Rectal smooth muscle tissue (tissue), 1 donor: ENCODE measurements at regions not wholly inside any gene's neighbourhood (a gene's known extent, or its start where the extent isn't known, plus 50 kb on each side); places are given as distances from the start of the nearest gene placed in this dataset.
"Not testable (repeated sequence)": the region's sequence is repeated elsewhere in the genome, so short reads cannot be mapped to it uniquely, and the experiment has no call there.

Experiments
- H3K27ac ChIP-seq: one replicate; pipeline ENCODE4 v1.7.0; 2013; ENCODE audit warnings: low read depth, low read length, inconsistent platforms
- H3K27me3 ChIP-seq: one replicate; pipeline ENCODE4 v1.7.0; 2013; ENCODE audit warnings: low read length; ENCODE audit not compliant: control insufficient read depth, insufficient read depth
- H3K36me3 ChIP-seq: one replicate; pipeline ENCODE4 v1.7.0; 2013; ENCODE audit warnings: low read length; ENCODE audit not compliant: control insufficient read depth, insufficient read depth
- H3K4me1 ChIP-seq: one replicate; pipeline ENCODE4 v1.7.0; 2013; ENCODE audit warnings: low read length; ENCODE audit not compliant: control insufficient read depth, insufficient read depth
- H3K4me3 ChIP-seq: one replicate; pipeline ENCODE4 v1.7.0; 2013; ENCODE audit warnings: low read length
- H3K9ac ChIP-seq: one replicate; pipeline ENCODE4 v1.7.0; 2013; ENCODE audit warnings: low read length

DNA sequence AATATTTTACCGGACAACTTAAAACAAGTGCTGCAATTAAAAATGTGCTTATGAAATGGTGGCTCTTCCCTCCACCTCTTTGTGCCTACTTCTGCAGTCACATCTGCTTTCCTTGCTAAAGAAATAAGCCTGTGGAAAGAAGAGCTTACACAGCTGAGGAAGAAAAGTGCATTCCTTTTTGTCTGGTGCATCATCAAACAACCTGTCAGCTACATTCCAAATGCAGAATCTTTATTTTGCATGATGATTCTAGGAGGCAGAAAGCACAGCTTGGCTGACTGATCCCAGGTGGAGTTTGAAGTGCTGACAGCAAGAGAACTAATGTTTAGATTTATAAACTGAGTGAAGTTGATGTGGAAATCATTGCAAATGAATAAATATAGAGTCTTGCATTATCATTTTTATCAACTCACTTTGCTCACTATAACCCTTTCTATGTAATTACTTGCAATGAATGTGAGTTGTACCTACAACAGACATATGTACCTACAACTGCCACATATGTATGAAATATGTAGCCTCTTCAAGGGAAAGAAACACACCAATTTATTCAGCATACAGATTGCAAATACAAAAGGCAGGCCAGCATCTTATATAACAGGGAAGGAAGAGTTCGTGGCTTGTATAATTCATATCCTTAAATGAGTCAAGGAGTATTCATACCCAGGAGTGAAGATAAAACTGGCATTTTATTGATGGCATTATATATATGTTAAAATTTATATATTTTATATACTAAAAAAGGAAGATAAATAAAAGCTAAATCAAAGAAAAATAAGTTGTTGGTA lies 223.4 kb upstream of the MCHR2 start:
- no peak overlapping the region for H3K4me3 ChIP-seq
- no peaks in the 10 kb centered on the region for H3K36me3 ChIP-seq
- H3K27ac ChIP-seq = no peak overlapping the region
- no peaks in the 10 kb centered on the region for H3K27me3 ChIP-seq
- no peaks in the 10 kb centered on the region for H3K4me1 ChIP-seq
- H3K9ac ChIP-seq = no peak overlapping the region

DNA sequence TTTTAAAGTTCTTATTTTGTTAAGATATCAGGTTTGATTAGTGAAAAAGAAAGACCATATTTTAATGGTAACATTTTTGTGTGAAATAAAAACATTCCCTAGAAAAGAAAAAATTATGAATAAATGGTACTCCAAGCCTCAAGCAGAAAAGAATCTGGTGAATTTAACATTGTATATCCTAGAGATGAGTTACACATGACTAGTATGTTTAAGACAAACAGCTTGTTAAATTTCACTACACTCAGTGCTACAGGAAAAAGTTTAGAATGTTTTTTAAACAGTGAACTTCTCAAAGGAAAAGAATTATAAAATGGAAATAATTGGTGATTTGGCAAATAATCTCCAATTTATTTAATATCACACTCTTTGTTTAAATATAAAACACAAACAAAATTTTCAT lies 222.7 kb upstream of the MCHR2 start:
- no peak overlapping the region for H3K4me3 ChIP-seq

DNA sequence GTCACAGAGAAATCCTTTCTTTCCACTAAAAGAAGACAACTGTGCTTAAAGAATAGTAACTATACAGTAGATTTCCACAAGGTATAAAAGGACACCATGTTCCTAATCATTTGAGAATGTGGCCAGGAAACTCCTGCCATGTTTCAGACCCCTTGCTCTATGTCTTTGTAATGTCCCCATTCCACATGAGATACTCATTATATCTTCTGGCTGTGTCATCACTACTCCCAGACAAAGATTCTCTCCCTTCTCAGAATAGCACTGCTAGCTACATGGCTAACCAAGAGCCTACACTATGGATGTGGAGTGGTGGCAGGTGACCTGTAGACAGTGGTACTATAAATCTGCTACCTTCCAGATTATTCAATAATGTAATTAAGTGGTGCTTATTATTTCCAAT lies 218.1 kb upstream of the MCHR2 start:
- no peak overlapping the region for H3K27ac ChIP-seq
- no peaks in the 10 kb centered on the region for H3K36me3 ChIP-seq
- H3K4me1 ChIP-seq = no peaks in the 10 kb centered on the region
- no peak overlapping the region for H3K9ac ChIP-seq
- H3K27me3 ChIP-seq = no peaks in the 10 kb centered on the region
- no peak overlapping the region for H3K4me3 ChIP-seq

More for the DNA sequence above, 222.7 kb upstream of the MCHR2 start:
- Histone ChIP-seq H3K27ac (no peak overlapping the region), H3K27me3 (no peaks in the 10 kb centered on the region), H3K4me1 (no peaks in the 10 kb centered on the region), H3K36me3 (no peaks in the 10 kb centered on the region), H3K9ac (no peak overlapping the region)

DNA sequence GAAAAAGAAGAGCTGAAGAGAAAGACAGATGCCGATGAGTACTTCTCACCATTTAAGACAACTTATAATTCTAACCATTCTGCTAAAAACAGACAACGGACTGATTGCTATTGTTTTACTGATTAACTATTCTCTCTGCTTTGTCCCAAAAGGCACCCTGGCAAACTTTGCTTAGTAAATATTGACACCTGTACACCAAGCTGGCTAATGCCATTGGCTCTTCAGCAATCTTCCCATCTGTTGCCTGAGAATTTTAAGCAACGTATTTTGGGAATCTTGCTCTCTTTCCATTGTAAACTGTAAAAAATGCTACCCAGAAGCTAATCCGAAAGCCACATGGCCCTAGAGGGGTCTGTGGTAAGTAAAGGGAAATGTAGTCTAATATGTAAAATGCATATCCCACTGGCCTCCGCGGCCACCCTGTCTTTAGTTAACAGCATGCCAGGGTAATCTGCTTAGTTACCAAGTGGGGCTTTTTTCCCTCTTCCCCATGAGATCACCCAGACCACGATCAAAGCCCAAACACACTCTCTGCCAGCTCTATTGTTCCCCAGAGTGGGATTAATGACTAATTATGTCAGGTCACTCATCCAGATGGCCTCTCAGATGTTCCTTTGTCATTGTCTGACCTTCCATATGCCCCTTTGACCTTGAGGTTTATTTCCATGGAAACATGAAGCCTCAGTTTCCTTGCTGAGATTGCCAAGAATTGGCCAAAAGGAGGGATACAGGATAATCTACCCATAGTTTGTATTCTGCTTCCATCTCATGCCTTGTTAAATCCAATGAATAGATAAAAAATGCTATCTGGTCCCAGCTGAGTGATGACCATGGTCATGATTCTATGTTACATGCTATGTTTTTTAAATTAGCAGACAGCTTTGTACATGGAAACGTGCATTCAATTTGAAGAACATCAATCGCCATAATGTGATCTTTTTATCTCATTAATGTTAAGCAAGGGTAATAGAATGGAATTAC lies 216.4 kb upstream of the MCHR2 start:
- Histone ChIP-seq H3K4me3 (no peak overlapping the region), H3K4me1 (no peaks in the 10 kb centered on the region), H3K27me3 (no peaks in the 10 kb centered on the region), H3K27ac (no peak overlapping the region), H3K36me3 (no peaks in the 10 kb centered on the region), H3K9ac (no peak overlapping the region)

DNA sequence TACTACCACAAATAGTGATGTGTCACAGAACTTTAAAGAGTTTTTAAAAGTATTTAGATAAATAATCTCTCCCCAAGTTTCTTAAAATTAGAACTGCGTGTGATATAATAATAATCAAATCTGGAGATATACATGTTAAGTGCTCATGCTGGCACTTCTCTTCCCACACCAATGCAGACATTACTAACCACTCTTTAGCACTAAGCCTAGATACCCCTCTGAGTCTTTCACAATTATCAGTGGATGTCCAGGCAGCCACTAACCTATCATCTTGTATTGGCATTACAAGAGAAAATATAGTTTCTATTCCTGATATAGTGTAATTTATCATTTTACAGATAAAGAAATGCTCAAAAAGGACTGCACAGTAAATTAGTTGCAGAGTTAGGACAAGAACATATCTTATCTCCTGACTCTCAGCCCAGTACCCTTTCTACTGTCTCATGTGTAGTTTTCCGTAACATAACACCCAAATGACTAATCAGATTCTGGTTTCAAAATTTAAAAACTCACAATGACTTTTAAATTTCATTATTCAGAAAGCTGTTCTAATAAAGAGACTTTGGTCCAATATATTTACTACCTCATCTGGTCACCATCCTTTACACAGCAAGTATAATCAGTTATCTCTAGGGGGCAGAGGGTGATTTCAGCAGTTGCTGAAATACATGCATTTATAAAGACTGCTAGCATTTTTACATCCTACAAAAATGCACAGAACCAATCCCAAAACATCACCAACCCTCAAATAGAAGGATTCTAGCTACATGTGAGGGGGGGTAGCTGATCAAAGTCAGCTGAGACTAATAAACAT lies 215.5 kb upstream of the MCHR2 start:
- Histone ChIP-seq H3K36me3 (no peaks in the 10 kb centered on the region), H3K27ac (no peak overlapping the region), H3K4me1 (no peaks in the 10 kb centered on the region), H3K9ac (no peak overlapping the region), H3K27me3 (no peaks in the 10 kb centered on the region), H3K4me3 (no peak overlapping the region)

DNA sequence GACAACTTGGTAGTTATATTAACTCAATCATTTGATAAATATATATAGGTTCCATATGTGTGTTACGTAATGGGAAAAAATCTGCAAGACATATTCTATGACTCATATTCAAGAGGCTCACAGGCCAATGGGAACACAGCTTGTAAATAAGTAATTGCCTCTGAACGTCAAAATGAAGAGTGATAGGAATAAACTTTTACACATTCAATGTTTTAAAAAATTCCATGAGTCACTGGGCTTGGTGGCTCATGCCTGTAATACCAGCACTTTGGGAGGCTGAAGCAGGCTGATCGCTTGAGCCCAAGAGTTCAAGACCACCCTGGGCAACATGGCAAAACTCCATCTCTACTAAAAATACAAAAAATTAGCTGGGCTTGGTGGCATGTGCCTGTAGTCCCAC lies 209.4 kb upstream of the MCHR2 start:
- no peaks in the 10 kb centered on the region for H3K27me3 ChIP-seq
- no peak overlapping the region for H3K9ac ChIP-seq
- H3K4me3 ChIP-seq = no peak overlapping the region
- H3K27ac ChIP-seq = no peak overlapping the region
- H3K36me3 ChIP-seq = no peaks in the 10 kb centered on the region
- no peaks in the 10 kb centered on the region for H3K4me1 ChIP-seq

DNA sequence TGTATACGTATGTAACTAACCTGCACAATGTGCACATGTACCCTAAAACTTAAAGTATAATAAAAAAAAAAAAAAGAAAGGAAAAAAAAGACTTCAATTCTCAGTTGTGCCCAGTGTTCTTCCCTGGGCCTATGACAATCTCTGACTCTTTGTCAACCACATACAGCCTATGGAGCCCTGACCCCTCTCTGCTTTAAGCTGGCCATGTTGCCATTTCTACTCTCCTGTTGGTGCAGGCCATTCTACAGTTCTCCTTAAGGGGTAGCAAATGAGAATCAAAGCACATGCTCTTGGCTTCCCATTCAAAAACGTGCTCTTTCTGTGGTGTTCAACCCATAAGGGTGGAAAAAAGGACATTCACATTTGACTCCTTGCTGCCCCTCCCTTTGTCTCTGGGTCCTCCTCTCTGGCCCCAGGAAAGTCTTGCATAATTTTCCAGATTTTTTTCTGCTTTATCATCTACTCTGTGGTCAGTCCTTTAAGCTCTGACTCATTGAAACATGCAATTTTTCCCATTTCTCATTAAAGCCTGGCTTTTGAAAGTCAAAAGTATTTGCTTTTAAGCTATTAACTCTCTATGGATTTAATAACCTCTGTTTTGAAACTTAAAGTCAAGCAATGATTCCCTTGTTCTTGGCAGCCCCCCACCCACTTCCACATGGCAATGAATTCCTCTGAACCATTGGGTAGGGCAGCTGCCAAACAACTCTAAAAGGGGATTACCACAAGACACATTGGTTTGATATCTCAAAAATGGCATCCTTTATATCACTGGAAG lies 208.6 kb upstream of the MCHR2 start:
- Histone ChIP-seq H3K9ac (no peak overlapping the region), H3K4me3 (no peak overlapping the region), H3K36me3 (no peaks in the 10 kb centered on the region), H3K27ac (no peak overlapping the region), H3K27me3 (no peaks in the 10 kb centered on the region), H3K4me1 (no peaks in the 10 kb centered on the region)

DNA sequence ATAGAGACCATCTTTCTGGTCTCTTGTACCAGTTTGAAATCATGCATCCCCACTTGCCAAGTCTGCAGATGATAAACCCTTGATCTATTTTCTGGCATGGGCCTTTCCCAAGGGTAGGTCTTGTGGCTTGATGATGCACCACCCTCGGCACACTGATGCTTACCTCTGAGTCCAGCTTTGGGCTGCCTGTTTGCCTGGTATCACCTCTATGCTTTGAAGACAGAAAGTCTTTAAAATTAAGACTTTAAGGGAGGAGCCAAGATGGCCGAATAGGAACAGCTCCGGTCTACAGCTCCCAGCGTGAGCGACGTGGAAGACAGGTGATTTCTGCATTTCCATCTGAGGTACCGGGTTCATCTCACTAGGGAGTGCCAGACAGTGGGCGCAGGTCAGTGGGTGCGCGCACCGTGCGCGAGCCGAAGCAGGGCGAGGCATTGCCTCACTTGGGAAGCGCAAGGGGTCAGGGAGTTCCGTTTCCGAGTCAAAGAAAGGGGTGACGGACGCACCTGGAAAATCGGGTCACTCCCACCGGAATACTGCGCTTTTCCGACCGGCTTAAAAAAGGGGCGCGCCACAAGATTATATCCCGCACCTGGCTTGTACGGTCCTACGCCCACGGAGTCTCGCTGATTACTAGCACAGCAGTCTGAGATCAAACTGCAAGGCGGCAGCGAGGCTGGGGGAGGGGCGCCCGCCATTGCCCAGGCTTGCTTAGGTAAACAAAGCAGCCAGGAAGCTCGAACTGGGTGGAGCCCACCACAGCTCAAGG lies 202.4 kb upstream of the MCHR2 start:
- not testable (repeated sequence) for H3K9ac ChIP-seq, H3K36me3 ChIP-seq, H3K4me3 ChIP-seq, H3K27ac ChIP-seq, H3K4me1 ChIP-seq, H3K27me3 ChIP-seq

DNA sequence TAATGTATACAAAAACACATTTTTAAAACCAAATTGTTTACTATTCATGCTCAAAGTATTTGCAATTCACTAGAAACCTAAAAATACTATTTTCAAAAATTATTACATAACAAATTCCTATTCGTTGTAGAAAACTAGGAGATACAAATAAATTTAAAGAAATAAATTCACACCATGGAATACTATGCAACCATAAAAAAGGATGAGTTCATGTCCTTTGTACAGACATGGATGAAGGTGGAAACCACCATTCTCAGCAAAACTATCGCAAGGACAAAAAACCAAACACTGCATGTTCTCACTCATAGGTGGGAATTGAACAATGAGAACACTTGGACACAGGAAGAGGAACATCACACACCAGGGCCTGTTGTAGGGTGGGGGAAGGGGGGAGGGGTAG lies 201.2 kb upstream of the MCHR2 start:
- H3K9ac ChIP-seq, H3K36me3 ChIP-seq, H3K27me3 ChIP-seq, H3K4me1 ChIP-seq, H3K4me3 ChIP-seq, H3K27ac ChIP-seq: not testable (repeated sequence)

DNA sequence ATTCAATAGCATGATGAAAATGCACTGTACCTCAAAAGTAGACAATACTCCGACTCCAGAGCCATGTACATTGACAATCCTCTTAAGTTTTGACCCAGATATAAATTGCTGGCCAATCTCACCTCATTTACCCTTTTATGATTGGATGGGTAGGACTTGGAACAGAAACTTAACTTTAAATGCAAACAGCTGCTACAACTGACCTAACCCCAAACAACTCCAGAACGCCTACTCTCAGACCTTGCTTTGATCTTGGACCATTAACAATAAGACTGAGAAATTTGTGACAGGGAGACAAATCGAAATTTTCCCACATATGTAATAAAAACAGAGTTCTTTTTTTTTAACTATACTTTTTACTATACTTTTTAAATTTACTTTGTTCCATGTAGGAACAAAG lies 200.5 kb upstream of the MCHR2 start:
- H3K27me3 ChIP-seq = no peaks in the 10 kb centered on the region
- no peak overlapping the region for H3K27ac ChIP-seq
- H3K4me1 ChIP-seq = no peaks in the 10 kb centered on the region
- no peaks in the 10 kb centered on the region for H3K36me3 ChIP-seq
- H3K4me3 ChIP-seq = no peak overlapping the region
- no peak overlapping the region for H3K9ac ChIP-seq

DNA sequence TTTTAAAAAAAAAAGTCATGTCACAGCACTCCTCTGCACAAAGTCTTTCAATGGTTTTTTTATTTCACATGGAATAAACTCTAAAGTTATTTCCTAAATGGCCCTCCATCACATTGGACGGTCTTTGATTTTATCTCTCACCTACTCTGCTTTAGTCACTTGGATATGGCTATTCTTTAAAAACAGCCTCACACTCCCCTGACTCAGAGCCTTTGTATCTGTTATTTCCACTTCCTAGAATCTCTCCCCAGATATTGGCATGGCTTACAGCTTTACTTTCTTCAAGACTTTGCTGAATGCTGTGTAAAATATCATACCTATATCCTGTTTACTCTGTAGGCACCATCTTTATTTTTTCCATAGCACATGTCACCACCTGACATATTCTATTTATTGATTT lies 194.7 kb upstream of the MCHR2 start:
- no peak overlapping the region for H3K4me3 ChIP-seq
- no peaks in the 10 kb centered on the region for H3K27me3 ChIP-seq
- no peak overlapping the region for H3K9ac ChIP-seq
- H3K4me1 ChIP-seq = no peaks in the 10 kb centered on the region
- H3K27ac ChIP-seq = no peak overlapping the region
- H3K36me3 ChIP-seq = no peaks in the 10 kb centered on the region
